ENCODE measurements at regions not wholly inside any gene's neighbourhood (a gene's known extent, or its start where the extent isn't known, plus 50 kb on each side); places are given as distances from the start of the nearest gene placed in this dataset.
"Not testable (repeated sequence)": the region's sequence is repeated elsewhere in the genome, so short reads cannot be mapped to it uniquely, and the experiment has no call there.

DNA sequence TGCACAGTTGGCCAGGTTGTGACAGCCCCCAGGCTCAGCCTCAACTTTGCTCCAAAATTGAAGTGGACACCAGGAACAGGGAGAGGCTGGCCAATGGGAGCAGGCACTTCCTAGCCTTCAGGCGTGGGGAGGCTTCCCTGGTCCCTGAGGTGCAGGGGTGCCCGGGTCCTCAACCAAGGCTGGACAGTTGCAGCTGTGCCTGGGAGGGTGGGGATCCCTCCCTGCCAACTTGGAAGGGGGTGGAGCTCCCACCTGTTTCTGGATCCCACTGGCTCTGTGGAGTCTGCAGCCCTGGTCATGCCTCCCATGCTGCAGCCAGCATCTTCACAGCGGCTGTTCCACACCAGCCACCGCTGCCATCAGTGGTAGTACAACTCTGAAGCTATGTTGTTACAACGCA is 502.8 kb upstream of the SLITRK5 start:
- Mint-ChIP-seq H3K9me3 (peaks cover 6% of the 10 kb centered on the region), H3K27me3 (no peaks in the 10 kb centered on the region), H3K4me1 (no peaks in the 10 kb centered on the region), H3K36me3 (ENCODE audit: low read depth) (no peaks in the 10 kb centered on the region), H3K4me3 (no peak overlapping the region), H3K27ac (no peak overlapping the region)
- no peak for DNase-seq
- CTCF ChIA-PET: no interaction called here
- POLR2A ChIA-PET: no interaction called here

DNA sequence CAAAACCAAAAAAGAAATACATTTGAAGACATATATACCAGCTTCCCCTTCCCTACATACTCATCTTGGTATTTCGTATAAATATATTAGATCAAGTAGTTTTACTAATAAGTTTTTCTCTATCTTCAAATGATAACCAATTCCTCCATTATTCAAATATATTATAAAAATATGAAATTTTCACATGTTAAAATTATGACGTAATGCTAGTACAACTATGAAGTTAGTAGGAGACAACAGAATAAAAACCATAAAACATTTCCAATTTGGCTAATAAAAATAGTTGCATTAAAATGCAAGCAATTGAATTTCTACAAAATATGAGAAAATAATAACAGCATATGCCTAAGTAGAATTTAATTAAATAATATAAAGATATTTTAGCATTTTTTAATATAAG is 501.8 kb upstream of the SLITRK5 start:
- Mint-ChIP-seq H3K9me3 (peaks cover 6% of the 10 kb centered on the region), H3K36me3 (ENCODE audit: low read depth) (no peaks in the 10 kb centered on the region), H3K27me3 (no peaks in the 10 kb centered on the region), H3K27ac (no peak overlapping the region), H3K4me3 (no peak overlapping the region), H3K4me1 (no peaks in the 10 kb centered on the region)
- no peak for DNase-seq
- CTCF ChIA-PET: no interaction called here
- POLR2A ChIA-PET: no interaction called here

DNA sequence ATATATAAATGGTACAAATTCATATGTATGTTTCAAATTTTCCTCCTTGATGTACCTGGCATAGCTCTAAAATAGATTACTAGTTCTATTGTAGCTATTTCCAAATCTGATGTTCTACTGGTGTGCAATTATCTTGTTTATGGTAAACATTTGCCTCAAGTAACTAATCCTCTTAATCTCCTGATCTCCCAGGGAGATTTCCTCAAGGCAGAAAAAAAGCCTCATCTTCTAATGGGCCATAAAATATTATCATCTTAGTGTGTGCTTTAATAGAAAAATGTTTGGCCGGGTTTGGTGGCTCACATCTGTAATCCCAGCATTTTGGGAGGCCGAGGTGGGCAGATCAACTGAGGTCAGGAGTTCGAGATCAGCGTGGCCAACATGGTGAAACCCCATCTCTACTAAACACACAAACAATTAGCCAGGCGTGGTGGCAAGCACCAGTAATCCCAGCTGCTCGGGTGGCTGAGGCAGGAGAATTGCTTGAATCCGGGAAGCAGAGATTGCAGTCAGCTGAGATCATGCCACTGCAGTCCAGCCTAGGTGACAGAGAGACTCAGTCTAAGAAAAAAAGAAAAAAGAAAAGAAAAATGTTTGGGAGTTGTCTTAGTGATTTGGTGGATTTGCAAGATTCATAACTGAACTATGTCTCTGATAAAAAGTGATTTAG is 498.9 kb upstream of the SLITRK5 start:
- Mint-ChIP-seq H3K4me1 (no peaks in the 10 kb centered on the region), H3K9me3 (peaks cover 5% of the 10 kb centered on the region), H3K27me3 (no peaks in the 10 kb centered on the region), H3K27ac (no peak overlapping the region), H3K4me3 (no peak overlapping the region), H3K36me3 (ENCODE audit: low read depth) (no peaks in the 10 kb centered on the region)
- ChIA-PET CTCF (no interaction called here), POLR2A (no interaction called here)
- DNase-seq: no peak

DNA sequence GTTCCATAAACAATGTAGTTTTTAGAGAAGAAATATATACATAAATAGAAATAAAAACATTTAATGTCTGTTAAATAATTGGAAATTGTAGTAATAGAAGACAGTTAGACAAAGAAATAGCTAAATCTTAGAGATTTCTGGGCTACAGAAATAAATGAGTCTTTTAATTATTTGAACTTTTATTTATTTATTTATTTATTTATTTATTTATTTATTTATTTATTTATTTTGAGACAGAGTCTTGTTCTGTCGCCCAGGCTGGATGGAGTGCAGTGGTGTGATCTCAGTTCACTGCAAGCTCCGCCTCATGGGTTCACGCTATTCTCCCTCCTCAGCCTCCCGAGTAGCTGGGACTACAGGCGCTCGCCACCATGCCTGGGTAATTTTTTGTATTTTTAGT is 486.0 kb upstream of the SLITRK5 start:
- H3K4me1 Mint-ChIP-seq; H3K9me3 Mint-ChIP-seq; H3K36me3 Mint-ChIP-seq (ENCODE audit: low read depth); CTCF ChIA-PET; DNase-seq; H3K27me3 Mint-ChIP-seq; H3K4me3 Mint-ChIP-seq; POLR2A ChIA-PET; H3K27ac Mint-ChIP-seq: not testable (repeated sequence)

GRCh38 chr13:87186647-87187046 is 484.5 kb upstream of the SLITRK5 start:
- H3K4me3 Mint-ChIP-seq; DNase-seq; H3K36me3 Mint-ChIP-seq (ENCODE audit: low read depth); H3K4me1 Mint-ChIP-seq; POLR2A ChIA-PET; H3K9me3 Mint-ChIP-seq; CTCF ChIA-PET; H3K27ac Mint-ChIP-seq; H3K27me3 Mint-ChIP-seq: not testable (repeated sequence)

DNA sequence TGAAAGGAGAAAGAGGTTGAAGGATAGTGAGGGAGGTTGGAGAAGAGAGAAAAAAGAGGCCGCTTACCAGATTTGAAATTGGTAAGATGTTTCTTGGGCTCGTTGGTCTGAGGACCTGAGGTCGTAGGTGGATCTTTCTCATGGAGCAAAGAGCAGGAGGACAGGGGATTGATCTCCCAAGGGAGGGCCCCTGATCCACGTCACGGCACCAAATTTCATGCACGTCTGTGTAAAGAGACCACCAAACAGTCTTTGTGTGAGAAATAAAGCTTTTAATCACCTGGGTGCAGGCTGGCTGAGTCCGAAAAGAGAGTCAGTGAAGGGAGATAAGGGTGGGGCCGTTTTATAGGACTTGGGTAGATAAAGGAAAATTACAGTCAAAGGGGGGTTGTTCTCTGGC is 479.7 kb upstream of the SLITRK5 start:
- H3K36me3 Mint-ChIP-seq (ENCODE audit: low read depth); H3K27me3 Mint-ChIP-seq; CTCF ChIA-PET; H3K4me1 Mint-ChIP-seq; DNase-seq; H3K4me3 Mint-ChIP-seq; H3K9me3 Mint-ChIP-seq; POLR2A ChIA-PET; H3K27ac Mint-ChIP-seq: not testable (repeated sequence)

DNA sequence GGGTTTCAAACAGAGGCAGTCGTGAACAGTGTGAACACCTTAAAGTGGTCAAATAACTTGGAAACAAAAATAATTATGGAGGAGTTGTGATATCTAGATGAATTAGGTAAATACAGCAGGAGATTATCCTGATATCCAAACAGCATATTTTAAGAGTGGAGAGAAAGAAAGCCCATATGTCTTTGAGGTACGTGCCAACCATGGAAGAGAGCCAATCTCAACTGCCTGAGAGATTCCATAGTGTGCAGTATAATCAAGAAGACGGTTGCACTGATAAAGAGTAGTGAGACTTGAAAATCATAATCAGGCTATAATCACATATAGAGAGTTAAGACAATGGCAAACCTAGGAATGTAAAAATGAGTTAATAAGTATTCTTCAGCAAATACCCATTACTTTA is 472.8 kb upstream of the SLITRK5 start:
- Mint-ChIP-seq H3K4me3 (no peak overlapping the region), H3K4me1 (no peaks in the 10 kb centered on the region), H3K36me3 (ENCODE audit: low read depth) (no peaks in the 10 kb centered on the region), H3K27me3 (no peaks in the 10 kb centered on the region), H3K27ac (no peak overlapping the region), H3K9me3 (peaks cover 2% of the 10 kb centered on the region)
- no peak for DNase-seq
- ChIA-PET CTCF (no interaction called here), POLR2A (no interaction called here)

- Mint-ChIP-seq H3K9me3 (peaks cover 12% of the 10 kb centered on the region), H3K36me3 (ENCODE audit: low read depth) (no peaks in the 10 kb centered on the region), H3K4me1 (no peaks in the 10 kb centered on the region), H3K27me3 (no peaks in the 10 kb centered on the region), H3K27ac (no peak overlapping the region), H3K4me3 (no peak overlapping the region)
- CTCF ChIA-PET: no interaction called here
- POLR2A ChIA-PET: no interaction called here
- DNase-seq: no peak
Measured at GRCh38 chr13:87206708-87207107, 464.5 kb upstream of the SLITRK5 start.

DNA sequence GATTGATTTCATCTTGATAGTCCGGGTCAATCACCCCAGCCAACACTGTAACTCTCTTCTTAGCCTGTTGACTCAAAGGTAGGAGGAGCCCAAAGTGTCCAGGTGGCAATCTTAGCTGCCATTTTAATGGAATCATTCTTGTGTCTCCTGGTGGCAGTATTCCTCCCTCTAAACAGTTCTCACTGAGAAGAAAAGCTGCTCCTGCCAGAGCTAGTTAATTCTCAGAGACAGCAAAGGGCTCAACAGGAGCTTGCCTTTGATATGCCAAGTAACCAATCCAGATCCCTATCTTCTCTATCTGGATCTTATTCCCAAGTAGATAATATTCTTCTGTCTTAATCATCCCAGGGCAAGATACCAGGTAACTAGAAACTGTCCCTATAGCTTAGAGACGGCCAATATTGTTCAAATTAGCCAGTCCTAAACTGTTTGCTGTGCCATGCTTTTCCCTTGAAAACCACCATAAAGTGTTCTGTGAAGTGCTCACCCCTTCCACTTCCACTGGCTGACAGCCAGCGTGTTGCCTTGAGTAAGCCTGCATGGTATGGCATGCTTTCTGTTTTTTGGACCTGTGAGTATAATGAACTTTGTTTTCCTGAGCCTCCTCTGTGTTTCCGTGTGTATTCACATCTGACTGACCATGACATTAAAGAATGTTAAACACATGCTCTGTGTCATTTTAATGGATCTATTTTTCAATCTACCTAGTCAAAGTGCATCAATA is 463.7 kb upstream of the SLITRK5 start:
- H3K27ac Mint-ChIP-seq: no peak overlapping the region
- peaks cover 12% of the 10 kb centered on the region for H3K9me3 Mint-ChIP-seq
- CTCF ChIA-PET: no interaction called here
- POLR2A ChIA-PET: no interaction called here
- H3K36me3 Mint-ChIP-seq (ENCODE audit: low read depth): no peaks in the 10 kb centered on the region
- H3K4me1 Mint-ChIP-seq: no peaks in the 10 kb centered on the region
- no peak overlapping the region for H3K4me3 Mint-ChIP-seq
- no peaks in the 10 kb centered on the region for H3K27me3 Mint-ChIP-seq
- no peak for DNase-seq

GRCh38 chr13:87208636-87209035 is 462.5 kb upstream of the SLITRK5 start:
- ChIA-PET POLR2A (no interaction called here), CTCF (no interaction called here)
- Mint-ChIP-seq H3K36me3 (ENCODE audit: low read depth) (no peaks in the 10 kb centered on the region), H3K27ac (no peak overlapping the region), H3K4me1 (no peaks in the 10 kb centered on the region), H3K4me3 (no peak overlapping the region), H3K9me3 (peaks cover 12% of the 10 kb centered on the region), H3K27me3 (no peaks in the 10 kb centered on the region)
- no peak for DNase-seq

DNA sequence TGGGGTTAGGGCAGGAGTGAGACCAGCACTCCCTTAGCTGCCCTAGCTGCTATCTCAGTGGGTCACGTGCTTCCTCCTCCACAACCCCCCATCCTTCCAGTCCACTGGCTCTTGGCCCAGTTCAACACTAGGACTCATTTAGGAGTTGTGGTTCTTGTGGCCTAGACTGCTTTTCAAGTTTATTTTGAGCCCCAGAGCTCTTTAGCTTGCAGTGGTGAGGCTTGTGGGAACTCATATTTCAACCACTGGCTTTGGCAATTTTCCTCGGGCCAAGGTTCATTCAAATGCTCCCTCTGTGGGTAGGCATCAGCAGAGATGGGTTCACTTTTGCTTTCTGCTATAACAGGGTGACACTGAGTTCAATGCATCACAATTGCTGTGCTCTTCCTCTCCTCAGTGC is 436.2 kb upstream of the SLITRK5 start:
- H3K4me1 Mint-ChIP-seq: no peaks in the 10 kb centered on the region
- no peak overlapping the region for H3K27ac Mint-ChIP-seq
- H3K9me3 Mint-ChIP-seq: peaks cover 13% of the 10 kb centered on the region
- no peak overlapping the region for H3K4me3 Mint-ChIP-seq
- ChIA-PET POLR2A (no interaction called here), CTCF (no interaction called here)
- no peaks in the 10 kb centered on the region for H3K36me3 Mint-ChIP-seq (ENCODE audit: low read depth)
- H3K27me3 Mint-ChIP-seq: no peaks in the 10 kb centered on the region
- DNase-seq: no peak

DNA sequence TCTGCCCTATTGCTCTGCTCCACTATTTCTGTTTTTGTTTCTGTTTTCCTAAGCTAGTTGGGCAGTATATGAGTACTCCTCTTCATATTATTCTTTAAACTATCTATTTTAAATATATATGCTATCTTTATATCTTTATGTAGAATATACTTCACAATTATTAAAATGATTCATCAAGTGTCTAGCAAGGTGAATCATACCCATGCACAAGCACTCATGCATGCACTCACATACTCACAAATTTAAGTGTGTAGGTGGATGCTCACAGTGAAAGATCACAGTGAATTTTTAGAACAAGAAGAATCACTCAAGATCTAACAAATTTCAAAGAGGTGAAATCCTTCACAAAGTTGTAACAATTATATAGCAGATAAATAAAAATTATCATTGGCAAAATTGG is 435.6 kb upstream of the SLITRK5 start:
- no peak overlapping the region for H3K4me3 Mint-ChIP-seq
- CTCF ChIA-PET: no interaction called here
- POLR2A ChIA-PET: no interaction called here
- H3K4me1 Mint-ChIP-seq: no peaks in the 10 kb centered on the region
- H3K27me3 Mint-ChIP-seq: no peaks in the 10 kb centered on the region
- H3K27ac Mint-ChIP-seq: no peak overlapping the region
- H3K36me3 Mint-ChIP-seq (ENCODE audit: low read depth): no peaks in the 10 kb centered on the region
- no peak for DNase-seq
- peaks cover 13% of the 10 kb centered on the region for H3K9me3 Mint-ChIP-seq

GRCh38 chr13:87244256-87244890 is 426.8 kb upstream of the SLITRK5 start:
- Mint-ChIP-seq H3K4me3 (no peak overlapping the region), H3K4me1 (no peaks in the 10 kb centered on the region), H3K27me3 (no peaks in the 10 kb centered on the region), H3K36me3 (ENCODE audit: low read depth) (no peaks in the 10 kb centered on the region), H3K27ac (no peak overlapping the region), H3K9me3 (peaks cover 5% of the 10 kb centered on the region)
- DNase-seq: no peak
- POLR2A ChIA-PET: no interaction called here
- CTCF ChIA-PET: interaction anchor here (0.7 kb wide), 2 partner anchors 340 to 399 kb away, joined by 3 to 4 read pairs; no protein-coding TSS in a partner anchor

DNA sequence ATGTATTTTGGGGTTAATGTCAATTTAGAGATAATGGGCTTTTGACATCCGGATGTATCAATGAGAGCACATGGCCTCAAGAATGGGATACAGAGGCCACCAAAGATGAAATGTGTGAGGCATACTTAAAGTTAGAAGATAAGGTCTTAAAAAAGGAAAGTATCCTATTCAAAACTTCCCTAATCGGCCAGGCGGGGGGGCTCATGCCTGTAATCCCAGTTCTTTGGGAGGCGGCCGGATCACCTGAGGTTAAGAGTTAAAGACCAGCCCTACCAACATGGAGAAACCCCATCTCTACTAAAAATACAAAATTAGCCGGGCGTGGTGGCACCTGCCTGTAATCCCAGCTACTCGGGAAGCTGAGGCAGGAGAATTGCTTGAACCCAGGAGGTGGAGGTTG is 421.3 kb upstream of the SLITRK5 start:
- CTCF ChIA-PET: not testable (repeated sequence)

More for the DNA sequence above, 421.3 kb upstream of the SLITRK5 start:
- H3K27me3 Mint-ChIP-seq; POLR2A ChIA-PET; H3K4me1 Mint-ChIP-seq; DNase-seq; H3K4me3 Mint-ChIP-seq; H3K9me3 Mint-ChIP-seq; H3K27ac Mint-ChIP-seq; H3K36me3 Mint-ChIP-seq (ENCODE audit: low read depth): not testable (repeated sequence)
